Hepatocyte (in vitro differentiated cells): ENCODE measurements at regions not wholly inside any gene's neighbourhood (a gene's known extent, or its start where the extent isn't known, plus 50 kb on each side); places are given as distances from the start of the nearest gene placed in this dataset.

Experiments
- DNase-seq: peaks from one replicate; pipeline ENCODE4 v3.0.0-alpha.2; 2016; ENCODE audit warnings: low spot score
- H2AFZ ChIP-seq: fragments of 200-600 bp; sonication (generic); 2 replicates; pipeline ENCODE4 v1.6.0; 2016; ENCODE audit warnings: antibody characterized with exemption, mild to moderate bottlenecking
- H3K27ac ChIP-seq: fragments of 200-600 bp; sonication (generic); 2 replicates; pipeline ENCODE4 v1.5.1; 2016; ENCODE audit warnings: mild to moderate bottlenecking
- H3K27me3 ChIP-seq: fragments of 200-600 bp; sonication (generic); 2 replicates; pipeline ENCODE4 v1.6.1; 2016
- H3K36me3 ChIP-seq: fragments of 200-600 bp; sonication (generic); replicated peaks from 2 replicates; pipeline ENCODE4 v1.5.1; 2016; ENCODE audit warnings: low read depth; ENCODE audit not compliant: insufficient read depth
- H3K4me1 ChIP-seq: fragments of 200-600 bp; sonication (generic); 2 replicates; pipeline ENCODE4 v1.5.1; 2016; ENCODE audit warnings: mild to moderate bottlenecking, moderate library complexity; ENCODE audit not compliant: insufficient read depth
- H3K4me2 ChIP-seq: fragments of 200-600 bp; sonication (generic); 2 replicates; pipeline ENCODE4 v1.6.0; 2016
- H3K4me3 ChIP-seq: fragments of 200-600 bp; sonication (generic); 2 replicates; pipeline ENCODE4 v1.5.1; 2016; ENCODE audit warnings: mild to moderate bottlenecking
- H3K79me2 ChIP-seq: fragments of 200-600 bp; sonication (generic); 2 replicates; pipeline ENCODE4 v1.6.0; 2017; ENCODE audit warnings: mild to moderate bottlenecking
- H3K9me2 ChIP-seq: fragments of 200-600 bp; sonication (generic); replicated peaks from 2 replicates; pipeline ENCODE4 v1.6.0; 2017; ENCODE audit warnings: mild to moderate bottlenecking; ENCODE audit not compliant: insufficient read depth
- H3K9me3 ChIP-seq: fragments of 200-600 bp; sonication (generic); 2 replicates; pipeline ENCODE4 v1.5.1; 2016; ENCODE audit warnings: low read depth, mild to moderate bottlenecking
- H4K20me1 ChIP-seq: fragments of 200-600 bp; sonication (generic); 2 replicates; pipeline ENCODE4 v1.6.0; 2016; ENCODE audit warnings: mild to moderate bottlenecking; ENCODE audit not compliant: insufficient read depth, poor library complexity, severe bottlenecking
- CTCF ChIP-seq: fragments of 200-600 bp; sonication (generic); IDR thresholded peaks from 2 replicates; pipeline ENCODE4 v1.5.1; 2016; ENCODE audit warnings: antibody characterized with exemption, mild to moderate bottlenecking; ENCODE audit not compliant: poor library complexity
- EZH2 ChIP-seq: fragments of 200-600 bp; sonication (generic); IDR thresholded peaks from 2 replicates; pipeline ENCODE4 v1.6.1; 2016; ENCODE audit warnings: antibody characterized with exemption, mild to moderate bottlenecking, borderline replicate concordance
- EZH2phosphoT487 ChIP-seq: fragments of 200-600 bp; sonication (generic); IDR thresholded peaks from one replicate; pipeline ENCODE4 v1.6.1; 2018; ENCODE audit warnings: antibody characterized with exemption, mild to moderate bottlenecking, low read depth, moderate library complexity; ENCODE audit not compliant: unreplicated experiment, severe bottlenecking
- WGBS: methylation state at CpG from one replicate; pipeline ENCODE4 v1.1.6; 2016; ENCODE audit warnings: low lambda C conversion rate; ENCODE audit errors: missing lambda C conversion rate; 5-methylcytosine and 5-hydroxymethylcytosine counted together

DNA sequence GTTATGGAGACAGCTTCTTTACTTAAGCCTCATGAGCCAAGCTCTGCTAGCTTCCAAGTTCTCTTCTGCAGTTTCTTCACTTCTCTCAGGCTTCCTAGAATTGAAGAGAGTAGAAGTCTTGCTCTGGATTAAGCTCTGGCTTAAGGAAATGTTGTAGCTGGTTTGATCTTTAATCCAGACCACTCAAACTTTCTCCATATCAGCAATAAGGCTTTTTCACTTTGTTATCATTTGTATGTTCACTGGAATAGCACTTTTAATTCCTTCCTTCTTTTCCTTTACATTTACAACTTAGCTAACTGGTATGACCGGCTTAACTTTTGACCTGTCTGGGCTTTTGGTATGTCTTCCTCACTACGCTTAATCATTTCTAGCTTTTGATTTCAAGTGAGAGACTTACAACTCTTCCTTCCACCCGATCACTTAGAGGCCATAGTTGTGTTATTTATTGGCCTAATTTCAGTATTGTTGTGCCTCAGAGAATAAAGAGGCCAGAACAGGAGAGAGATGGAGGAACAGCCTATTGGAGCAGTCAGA lies 236.6 kb upstream of the BMP2 start:
- Histone ChIP-seq H3K9me2 (no peaks in the 10 kb centered on the region), H3K9me3 (no peaks in the 10 kb centered on the region), H4K20me1 (no peaks in the 10 kb centered on the region), H3K4me3 (no peak overlapping the region), H3K4me2 (no peak overlapping the region), H3K27me3 (no peaks in the 10 kb centered on the region), H3K4me1 (peaks cover 5% of the 10 kb centered on the region), H2AFZ (no peak overlapping the region), H3K27ac (no peak overlapping the region), H3K79me2 (no peaks in the 10 kb centered on the region), H3K36me3 (no peaks in the 10 kb centered on the region)
- 42% methylated on average over 3 of the region's 3 CpGs for WGBS
- TF ChIP-seq EZH2phosphoT487 (peak; percentile 52), CTCF (no peak), EZH2 (no peak)
- no peak for DNase-seq

GRCh38 chr20:6530254-6530653 lies 237.2 kb upstream of the BMP2 start:
- Histone ChIP-seq H3K79me2 (no peaks in the 10 kb centered on the region), H3K4me1 (peaks cover 5% of the 10 kb centered on the region), H3K36me3 (no peaks in the 10 kb centered on the region), H3K9me2 (no peaks in the 10 kb centered on the region), H4K20me1 (no peaks in the 10 kb centered on the region), H3K4me2 (no peak overlapping the region), H3K9me3 (no peaks in the 10 kb centered on the region), H3K4me3 (no peak overlapping the region), H2AFZ (no peak overlapping the region), H3K27ac (no peak overlapping the region), H3K27me3 (no peaks in the 10 kb centered on the region)
- no peak for TF ChIP-seq EZH2phosphoT487
- no peak for TF ChIP-seq CTCF
- no peak for TF ChIP-seq EZH2
- DNase-seq = no peak

- Histone ChIP-seq H3K9me2 (no peaks in the 10 kb centered on the region), H3K79me2 (no peaks in the 10 kb centered on the region), H3K4me2 (no peak overlapping the region), H3K27ac (no peak overlapping the region), H2AFZ (no peak overlapping the region), H3K27me3 (no peaks in the 10 kb centered on the region), H3K36me3 (no peaks in the 10 kb centered on the region), H4K20me1 (no peaks in the 10 kb centered on the region), H3K4me1 (peaks cover 2% of the 10 kb centered on the region), H3K9me3 (no peaks in the 10 kb centered on the region), H3K4me3 (no peak overlapping the region)
- 84% methylated on average over 6 of the region's 6 CpGs for WGBS
- DNase-seq = no peak
- no peak for TF ChIP-seq CTCF
- TF ChIP-seq EZH2phosphoT487 = no peak
- TF ChIP-seq EZH2 = no peak
These were observed 241.8 kb upstream of the BMP2 start for GRCh38 chr20:6525447-6526303.
